Caco-2 (cell line): ENCODE measurements at regions not wholly inside any gene's neighbourhood (a gene's known extent, or its start where the extent isn't known, plus 50 kb on each side); places are given as distances from the start of the nearest gene placed in this dataset.

Experiments
- BruUV-seq: library from RNA; stranded (reverse); fragments of 400-500 nt; replicated peaks from 2 replicates; lab custom pipeline; 2021; lab: Mats Ljungman, UMichigan
- CTCF ChIA-PET: fragments of 300-600 bp; sonication (Branson Sonifier 250); formaldehyde crosslinking; loops from one replicate; lab custom pipeline; 2022; ENCODE audit warnings: antibody characterized with exemption; lab: Charles Lee
- POLR2A ChIA-PET: fragments of 300-600 bp; sonication (Branson Sonifier 250); formaldehyde crosslinking; loops from one replicate; lab custom pipeline; 2022; ENCODE audit warnings: antibody characterized with exemption; lab: Charles Lee
- DNase-seq, 2 experiments: peaks; one replicate each; pipeline versions ENCODE4 v3.0.0 to v3.0.0-alpha.2; 2020 to 2022
- H3K27me3 ChIP-seq: replicated peaks from 2 replicates; pipeline ENCODE4 v1.6.0; 2011; ENCODE audit warnings: low read length; ENCODE audit not compliant: control insufficient read depth, insufficient read depth
- H3K36me3 ChIP-seq: 2 replicates; pipeline ENCODE4 v1.5.1; 2011; ENCODE audit warnings: low read length; ENCODE audit not compliant: control insufficient read depth, insufficient read depth
- H3K4me1 ChIP-seq: fragments of 250-450 bp; sonication (Bioruptor Pico); 2 replicates; pipeline ENCODE4 v1.5.1; 2020; ENCODE audit warnings: mild to moderate bottlenecking
- H3K4me3 ChIP-seq: 2 replicates; pipeline ENCODE4 v1.5.1; 2011; ENCODE audit warnings: low read depth, mild to moderate bottlenecking, control low read depth, low read length
- H3K9me3 ChIP-seq: fragments of 250-450 bp; sonication (Bioruptor Pico); 2 replicates; pipeline ENCODE4 v1.5.1; 2020; ENCODE audit warnings: mild to moderate bottlenecking, moderate library complexity
- H3K27ac Mint-ChIP-seq: one replicate; pipeline ENCODE4 v1.8.0; 2022; ENCODE audit warnings: mixed read lengths; ENCODE audit not compliant: unreplicated experiment
- H3K27me3 Mint-ChIP-seq: one replicate; pipeline ENCODE4 v1.8.0; 2022; ENCODE audit warnings: mixed read lengths; ENCODE audit not compliant: insufficient read depth, unreplicated experiment
- H3K36me3 Mint-ChIP-seq: one replicate; pipeline ENCODE4 v1.8.0; 2022; ENCODE audit warnings: mild to moderate bottlenecking, mixed read lengths; ENCODE audit not compliant: insufficient read depth, unreplicated experiment
- H3K4me1 Mint-ChIP-seq: one replicate; pipeline ENCODE4 v1.8.0; 2022; ENCODE audit warnings: low read depth, mixed read lengths; ENCODE audit not compliant: unreplicated experiment
- H3K4me3 Mint-ChIP-seq: one replicate; pipeline ENCODE4 v1.8.0; 2022; ENCODE audit warnings: mild to moderate bottlenecking, moderate library complexity, mixed read lengths; ENCODE audit not compliant: unreplicated experiment
- H3K9me3 Mint-ChIP-seq: one replicate; pipeline ENCODE4 v1.8.0; 2022; ENCODE audit warnings: mixed read lengths; ENCODE audit not compliant: unreplicated experiment
- CTCF ChIP-seq, 2 experiments: fragments of 200-600 bp in 1 of 2; IDR thresholded peaks; 1 replicate in 1 of 2; 2 replicates in 1 of 2; pipeline versions ENCODE4 v1.5.1 to v1.8.0; 2011 to 2022; ENCODE audit warnings: antibody characterized with exemption in 1 of 2, control low read depth in 1 of 2, inconsistent platforms in 1 of 2, low read depth in 1 of 2, low read length in 1 of 2, mild to moderate bottlenecking in 1 of 2, moderate library complexity in 1 of 2; ENCODE audit not compliant: insufficient read depth in 1 of 2, severe bottlenecking in 1 of 2, unreplicated experiment in 1 of 2
- intact Hi-C: fragments of 100-400 bp; cut with micrococcal nuclease; formaldehyde crosslinking; loops from one replicate; pipeline ENCODE4 v1.10.0; 2022; ENCODE audit not compliant: unreplicated experiment

DNA sequence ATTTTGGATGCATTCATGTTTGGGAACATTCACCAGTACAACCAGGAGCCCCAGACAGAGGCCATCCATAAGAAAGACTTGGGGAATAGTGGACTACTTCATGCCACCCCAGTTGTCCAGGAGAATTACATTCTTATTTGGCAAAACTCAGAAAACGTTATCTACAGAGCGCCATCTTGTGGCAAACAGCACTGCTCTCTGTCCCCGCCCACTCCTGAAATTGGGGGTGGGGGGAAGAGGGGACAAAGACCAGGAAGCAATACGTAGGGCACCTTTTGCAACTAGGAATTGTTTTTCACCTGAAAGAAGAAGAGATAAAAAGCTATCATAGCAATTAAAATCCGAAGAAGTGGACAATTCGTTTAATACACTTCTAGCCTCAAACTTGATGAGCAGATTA, 134.6 kb upstream of the MGMT start:
- no peaks in the 10 kb centered on the region for H3K4me1 Mint-ChIP-seq
- no peaks in the 10 kb centered on the region for H3K27me3 ChIP-seq
- H3K36me3 ChIP-seq, result no peaks in the 10 kb centered on the region
- peak; percentile 32 for TF ChIP-seq CTCF (IDR thresholded peaks at IDR 0.05; ENCODE audit: insufficient read depth in 1 of 2, low read depth in 1 of 2, low read length in 1 of 2, severe bottlenecking in 1 of 2, unreplicated experiment in 1 of 2)
- H3K4me3 Mint-ChIP-seq, result no peak overlapping the region
- H3K9me3 Mint-ChIP-seq, result no peaks in the 10 kb centered on the region
- intact Hi-C loops, result no loop called here
- H3K27me3 Mint-ChIP-seq, result peaks cover 18% of the 10 kb centered on the region
- ChIA-PET POLR2A (interaction anchor here (0.5 kb wide), 1 partner anchor 135 kb away, joined by 3 read pairs; the partner anchor contains the start of gene MGMT), CTCF (no interaction called here)
- H3K4me3 ChIP-seq, result no peak overlapping the region
- no TSS peak for BruUV-seq
- H3K27ac Mint-ChIP-seq, result no peak overlapping the region
- no peaks in the 10 kb centered on the region for H3K9me3 ChIP-seq
- no peaks in the 10 kb centered on the region for H3K4me1 ChIP-seq
- DNase-seq, result peak in 1 of 2 experiments; percentile 29
- H3K36me3 Mint-ChIP-seq, result no peaks in the 10 kb centered on the region

GRCh38 chr10:129333706-129334105, 133.3 kb upstream of the MGMT start:
- H3K4me3 Mint-ChIP-seq, result no peak overlapping the region
- peaks cover 14% of the 10 kb centered on the region for H3K27me3 Mint-ChIP-seq
- no peak for DNase-seq
- BruUV-seq, result no TSS peak
- ChIA-PET POLR2A (no interaction called here), CTCF (no interaction called here)
- no peak overlapping the region for H3K4me3 ChIP-seq
- H3K9me3 ChIP-seq, result no peaks in the 10 kb centered on the region
- H3K36me3 Mint-ChIP-seq, result no peaks in the 10 kb centered on the region
- H3K27me3 ChIP-seq, result no peaks in the 10 kb centered on the region
- no peaks in the 10 kb centered on the region for H3K4me1 ChIP-seq
- intact Hi-C loops, result loop anchor here (2.0 kb wide), 1 partner anchor 303 kb away; no protein-coding TSS in a partner anchor
- H3K36me3 ChIP-seq, result no peaks in the 10 kb centered on the region
- no peaks in the 10 kb centered on the region for H3K4me1 Mint-ChIP-seq
- H3K9me3 Mint-ChIP-seq, result no peaks in the 10 kb centered on the region
- no peak for TF ChIP-seq CTCF (IDR thresholded peaks at IDR 0.05; ENCODE audit: insufficient read depth in 1 of 2, low read depth in 1 of 2, low read length in 1 of 2, severe bottlenecking in 1 of 2, unreplicated experiment in 1 of 2)
- no peak overlapping the region for H3K27ac Mint-ChIP-seq

- TF ChIP-seq CTCF (IDR thresholded peaks at IDR 0.05; ENCODE audit: insufficient read depth in 1 of 2, low read depth in 1 of 2, low read length in 1 of 2, severe bottlenecking in 1 of 2, unreplicated experiment in 1 of 2), result no peak
- BruUV-seq, result no TSS peak
- ChIA-PET POLR2A (no interaction called here), CTCF (no interaction called here)
- H3K27me3 ChIP-seq, result no peaks in the 10 kb centered on the region
- Mint-ChIP-seq H3K9me3 (no peaks in the 10 kb centered on the region), H3K4me3 (no peak overlapping the region), H3K36me3 (no peaks in the 10 kb centered on the region), H3K4me1 (no peaks in the 10 kb centered on the region), H3K27me3 (peaks cover 17% of the 10 kb centered on the region), H3K27ac (no peak overlapping the region)
- intact Hi-C loops, result loop anchor here (2.0 kb wide), 1 partner anchor 303 kb away; no protein-coding TSS in a partner anchor
- no peaks in the 10 kb centered on the region for H3K36me3 ChIP-seq
- no peaks in the 10 kb centered on the region for H3K9me3 ChIP-seq
- H3K4me1 ChIP-seq, result no peaks in the 10 kb centered on the region
- H3K4me3 ChIP-seq, result no peak overlapping the region
- no peak for DNase-seq
Observed at GRCh38 chr10:129334266-129334665, 132.8 kb upstream of the MGMT start.
